ENCODE measurements at regions not wholly inside any gene's neighbourhood (a gene's known extent, or its start where the extent isn't known, plus 50 kb on each side); places are given as distances from the start of the nearest gene placed in this dataset.
"Not testable (repeated sequence)": the region's sequence is repeated elsewhere in the genome, so short reads cannot be mapped to it uniquely, and the experiment has no call there.

- no peak for TF ChIP-seq CTCF (IDR thresholded peaks at IDR 0.05)
- DNase-seq (ENCODE audit: extremely low spot score, unreplicated experiment), result no peak
- H3K4me1 Mint-ChIP-seq (ENCODE audit: unreplicated experiment), result no peaks in the 10 kb centered on the region
- peaks cover 56% of the 10 kb centered on the region for H3K27me3 Mint-ChIP-seq (ENCODE audit: unreplicated experiment)
- no peaks in the 10 kb centered on the region for H3K36me3 Mint-ChIP-seq (ENCODE audit: unreplicated experiment)
- no peak overlapping the region for H3K27ac Mint-ChIP-seq (ENCODE audit: unreplicated experiment)
- no peaks in the 10 kb centered on the region for H3K9me3 Mint-ChIP-seq (ENCODE audit: unreplicated experiment)
- H3K4me3 Mint-ChIP-seq (ENCODE audit: unreplicated experiment), result no peak overlapping the region
Measured at GRCh38 chr3:198096015-198096414, 136.0 kb downstream of the LMLN start.

GRCh38 chr3:198097048-198097447 lies 137.0 kb downstream of the LMLN start:
- no peak overlapping the region for H3K4me3 Mint-ChIP-seq (ENCODE audit: unreplicated experiment)
- DNase-seq (ENCODE audit: extremely low spot score, unreplicated experiment), result no peak
- peaks cover 53% of the 10 kb centered on the region for H3K27me3 Mint-ChIP-seq (ENCODE audit: unreplicated experiment)

GRCh38 chr3:198098661-198099081 lies 138.7 kb downstream of the LMLN start:
- not testable (repeated sequence) for H3K27ac Mint-ChIP-seq (ENCODE audit: unreplicated experiment); H3K4me3 Mint-ChIP-seq (ENCODE audit: unreplicated experiment); H3K36me3 Mint-ChIP-seq (ENCODE audit: unreplicated experiment); H3K4me1 Mint-ChIP-seq (ENCODE audit: unreplicated experiment); DNase-seq (ENCODE audit: extremely low spot score, unreplicated experiment); H3K9me3 Mint-ChIP-seq (ENCODE audit: unreplicated experiment)
- H3K27me3 Mint-ChIP-seq (ENCODE audit: unreplicated experiment), result peaks cover 36% of the 10 kb centered on the region

More at GRCh38 chr3:198097048-198097447, 137.0 kb downstream of the LMLN start:
- no peaks in the 10 kb centered on the region for H3K9me3 Mint-ChIP-seq (ENCODE audit: unreplicated experiment)
- TF ChIP-seq CTCF (IDR thresholded peaks at IDR 0.05), result no peak
- no peaks in the 10 kb centered on the region for H3K4me1 Mint-ChIP-seq (ENCODE audit: unreplicated experiment)
- H3K36me3 Mint-ChIP-seq (ENCODE audit: unreplicated experiment), result no peaks in the 10 kb centered on the region
- no peak overlapping the region for H3K27ac Mint-ChIP-seq (ENCODE audit: unreplicated experiment)

GRCh38 chr3:198103070-198103469 lies 143.1 kb downstream of the LMLN start:
- not testable (repeated sequence) for H3K4me1 Mint-ChIP-seq (ENCODE audit: unreplicated experiment); H3K4me3 Mint-ChIP-seq (ENCODE audit: unreplicated experiment); DNase-seq (ENCODE audit: extremely low spot score, unreplicated experiment); H3K9me3 Mint-ChIP-seq (ENCODE audit: unreplicated experiment); H3K36me3 Mint-ChIP-seq (ENCODE audit: unreplicated experiment); H3K27ac Mint-ChIP-seq (ENCODE audit: unreplicated experiment)
- peaks cover 20% of the 10 kb centered on the region for H3K27me3 Mint-ChIP-seq (ENCODE audit: unreplicated experiment)

GRCh38 chr3:198106265-198106664 lies 146.2 kb downstream of the LMLN start:
- DNase-seq (ENCODE audit: extremely low spot score, unreplicated experiment), result no peak
- TF ChIP-seq CTCF (IDR thresholded peaks at IDR 0.05), result no peak
- no peaks in the 10 kb centered on the region for H3K9me3 Mint-ChIP-seq (ENCODE audit: unreplicated experiment)
- no peaks in the 10 kb centered on the region for H3K4me1 Mint-ChIP-seq (ENCODE audit: unreplicated experiment)
- no peak overlapping the region for H3K27ac Mint-ChIP-seq (ENCODE audit: unreplicated experiment)
- no peaks in the 10 kb centered on the region for H3K36me3 Mint-ChIP-seq (ENCODE audit: unreplicated experiment)
- H3K4me3 Mint-ChIP-seq (ENCODE audit: unreplicated experiment), result no peak overlapping the region
- H3K27me3 Mint-ChIP-seq (ENCODE audit: unreplicated experiment), result peaks cover 43% of the 10 kb centered on the region

GRCh38 chr3:198107840-198108734 lies 148.1 kb downstream of the LMLN start:
- H3K9me3 Mint-ChIP-seq (ENCODE audit: unreplicated experiment), result no peaks in the 10 kb centered on the region
- no peak overlapping the region for H3K27ac Mint-ChIP-seq (ENCODE audit: unreplicated experiment)
- peaks cover 3% of the 10 kb centered on the region for H3K4me1 Mint-ChIP-seq (ENCODE audit: unreplicated experiment)
- H3K36me3 Mint-ChIP-seq (ENCODE audit: unreplicated experiment), result no peaks in the 10 kb centered on the region
- H3K27me3 Mint-ChIP-seq (ENCODE audit: unreplicated experiment), result peaks cover 54% of the 10 kb centered on the region
- DNase-seq (ENCODE audit: extremely low spot score, unreplicated experiment), result no peak
- no peak for TF ChIP-seq CTCF (IDR thresholded peaks at IDR 0.05)
- no peak overlapping the region for H3K4me3 Mint-ChIP-seq (ENCODE audit: unreplicated experiment)
